ENCODE measurements at regions not wholly inside any gene's neighbourhood (a gene's known extent, or its start where the extent isn't known, plus 50 kb on each side); places are given as distances from the start of the nearest gene placed in this dataset.

GRCh38 chr2:157946919-157947557, 70.9 kb upstream of the ACVR1 start:
- TF ChIP-seq CTCF (IDR thresholded peaks at IDR 0.05) (no peak), POLR2AphosphoS5 (IDR thresholded peaks at IDR 0.05) (no peak), EP300 (IDR thresholded peaks at IDR 0.05) (no peak), POLR2A (IDR thresholded peaks at IDR 0.05) (no peak)
- Histone ChIP-seq H3K9me3 (no peaks in the 10 kb centered on the region), H3K4me3 (no peak overlapping the region), H3K4me1 (no peaks in the 10 kb centered on the region), H3K27ac (no peak overlapping the region), H3K36me3 (no peaks in the 10 kb centered on the region), H3K27me3 (no peaks in the 10 kb centered on the region)
- ATAC-seq (ENCODE audit: low FRiP score in 2 of 2) (no peak), DNase-seq (no peak)
- WGBS, 2 donors = 75 to 78% methylated on average over 1 of the region's 1 CpG

- no peak for DNase-seq
- WGBS, 2 donors = 96 to 100% methylated on average over 3 of the region's 3 CpGs
- H3K4me1 ChIP-seq = no peaks in the 10 kb centered on the region
- ATAC-seq (ENCODE audit: low FRiP score in 2 of 2) = no peak
- H3K36me3 ChIP-seq = no peaks in the 10 kb centered on the region
- TF ChIP-seq EP300 (IDR thresholded peaks at IDR 0.05) (no peak), POLR2AphosphoS5 (IDR thresholded peaks at IDR 0.05) (no peak), POLR2A (IDR thresholded peaks at IDR 0.05) (no peak), CTCF (IDR thresholded peaks at IDR 0.05) (no peak)
- H3K4me3 ChIP-seq = no peak overlapping the region
- no peaks in the 10 kb centered on the region for H3K9me3 ChIP-seq
- H3K27me3 ChIP-seq = no peaks in the 10 kb centered on the region
- no peak overlapping the region for H3K27ac ChIP-seq
These were observed 63.9 kb upstream of the ACVR1 start for GRCh38 chr2:157940024-157940423.

- H3K27me3 ChIP-seq = no peaks in the 10 kb centered on the region
- H3K4me3 ChIP-seq = no peak overlapping the region
- ATAC-seq (ENCODE audit: low FRiP score in 2 of 2) (no peak), DNase-seq (no peak)
- no peaks in the 10 kb centered on the region for H3K4me1 ChIP-seq
- WGBS, 2 donors = 93 to 97% methylated on average over 3 of the region's 3 CpGs
- TF ChIP-seq EP300 (IDR thresholded peaks at IDR 0.05) (no peak), CTCF (IDR thresholded peaks at IDR 0.05) (no peak), POLR2A (IDR thresholded peaks at IDR 0.05) (no peak), POLR2AphosphoS5 (IDR thresholded peaks at IDR 0.05) (no peak)
- no peaks in the 10 kb centered on the region for H3K9me3 ChIP-seq
- H3K27ac ChIP-seq = no peak overlapping the region
- no peaks in the 10 kb centered on the region for H3K36me3 ChIP-seq
These were observed 62.4 kb upstream of the ACVR1 start for GRCh38 chr2:157938556-157938955.

- no peak for ATAC-seq (ENCODE audit: low FRiP score in 2 of 2)
- 93 to 94% methylated on average over 1 of the region's 1 CpG for WGBS, 2 donors
- Histone ChIP-seq H3K27me3 (no peaks in the 10 kb centered on the region), H3K4me3 (no peak overlapping the region), H3K27ac (no peak overlapping the region), H3K9me3 (no peaks in the 10 kb centered on the region), H3K36me3 (no peaks in the 10 kb centered on the region), H3K4me1 (no peaks in the 10 kb centered on the region)
- no peak for DNase-seq
- TF ChIP-seq POLR2AphosphoS5 (IDR thresholded peaks at IDR 0.05) (no peak), EP300 (IDR thresholded peaks at IDR 0.05) (no peak), POLR2A (IDR thresholded peaks at IDR 0.05) (no peak), CTCF (IDR thresholded peaks at IDR 0.05) (no peak)
These were observed 60.3 kb upstream of the ACVR1 start for GRCh38 chr2:157936406-157936805.

- TF ChIP-seq EP300 (IDR thresholded peaks at IDR 0.05) (no peak), CTCF (IDR thresholded peaks at IDR 0.05) (no peak), POLR2A (IDR thresholded peaks at IDR 0.05) (no peak), POLR2AphosphoS5 (IDR thresholded peaks at IDR 0.05) (no peak)
- Histone ChIP-seq H3K27ac (no peak overlapping the region), H3K4me1 (no peaks in the 10 kb centered on the region), H3K36me3 (no peaks in the 10 kb centered on the region), H3K4me3 (no peak overlapping the region), H3K9me3 (no peaks in the 10 kb centered on the region), H3K27me3 (no peaks in the 10 kb centered on the region)
- ATAC-seq (ENCODE audit: low FRiP score in 2 of 2) = no peak
- 78 to 82% methylated on average over 2 of the region's 2 CpGs for WGBS, 2 donors
- no peak for DNase-seq
These were observed 59.3 kb upstream of the ACVR1 start for GRCh38 chr2:157935378-157935906.

Data from upper lobe of left lung (tissue), 6 donors.